ENCODE measurements at regions not wholly inside any gene's neighbourhood (a gene's known extent, or its start where the extent isn't known, plus 50 kb on each side); places are given as distances from the start of the nearest gene placed in this dataset.

DNA sequence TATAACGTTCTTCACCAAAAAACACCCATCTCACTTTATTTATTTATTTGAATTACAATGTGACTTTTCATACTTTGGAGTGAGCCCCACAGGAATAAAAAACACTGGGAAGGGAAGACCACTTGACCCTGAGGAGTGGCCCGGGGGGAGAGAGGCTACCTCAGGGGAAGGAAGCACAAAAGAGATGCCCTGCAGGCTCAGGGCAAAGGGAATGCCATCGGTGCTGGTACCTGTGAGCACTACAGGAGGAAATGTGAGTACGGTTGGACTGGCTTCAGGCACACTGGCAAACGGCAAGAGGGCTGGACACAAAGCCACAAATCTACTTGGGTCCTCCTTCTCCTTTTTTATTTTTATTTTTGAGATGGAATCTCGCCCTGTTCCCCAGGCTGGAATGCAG is 363.9 kb upstream of the KLF4 start:
- no peak for TF ChIP-seq RAD21 (IDR thresholded peaks at IDR 0.05)
- TF ChIP-seq, protein P1, sequence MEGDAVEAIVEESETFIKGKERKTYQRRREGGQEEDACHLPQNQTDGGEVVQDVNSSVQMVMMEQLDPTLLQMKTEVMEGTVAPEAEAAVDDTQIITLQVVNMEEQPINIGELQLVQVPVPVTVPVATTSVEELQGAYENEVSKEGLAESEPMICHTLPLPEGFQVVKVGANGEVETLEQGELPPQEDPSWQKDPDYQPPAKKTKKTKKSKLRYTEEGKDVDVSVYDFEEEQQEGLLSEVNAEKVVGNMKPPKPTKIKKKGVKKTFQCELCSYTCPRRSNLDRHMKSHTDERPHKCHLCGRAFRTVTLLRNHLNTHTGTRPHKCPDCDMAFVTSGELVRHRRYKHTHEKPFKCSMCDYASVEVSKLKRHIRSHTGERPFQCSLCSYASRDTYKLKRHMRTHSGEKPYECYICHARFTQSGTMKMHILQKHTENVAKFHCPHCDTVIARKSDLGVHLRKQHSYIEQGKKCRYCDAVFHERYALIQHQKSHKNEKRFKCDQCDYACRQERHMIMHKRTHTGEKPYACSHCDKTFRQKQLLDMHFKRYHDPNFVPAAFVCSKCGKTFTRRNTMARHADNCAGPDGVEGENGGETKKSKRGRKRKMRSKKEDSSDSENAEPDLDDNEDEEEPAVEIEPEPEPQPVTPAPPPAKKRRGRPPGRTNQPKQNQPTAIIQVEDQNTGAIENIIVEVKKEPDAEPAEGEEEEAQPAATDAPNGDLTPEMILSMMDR (IDR thresholded peaks at IDR 0.05; ENCODE audit: low read depth, low read length, missing input control), result no peak
- no peak for TF ChIP-seq SP1 (IDR thresholded peaks at IDR 0.05)
- TF ChIP-seq, protein P2, sequence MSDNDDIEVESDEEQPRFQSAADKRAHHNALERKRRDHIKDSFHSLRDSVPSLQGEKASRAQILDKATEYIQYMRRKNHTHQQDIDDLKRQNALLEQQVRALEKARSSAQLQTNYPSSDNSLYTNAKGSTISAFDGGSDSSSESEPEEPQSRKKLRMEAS (IDR thresholded peaks at IDR 0.05), result no peak
- TF ChIP-seq, protein P3, sequence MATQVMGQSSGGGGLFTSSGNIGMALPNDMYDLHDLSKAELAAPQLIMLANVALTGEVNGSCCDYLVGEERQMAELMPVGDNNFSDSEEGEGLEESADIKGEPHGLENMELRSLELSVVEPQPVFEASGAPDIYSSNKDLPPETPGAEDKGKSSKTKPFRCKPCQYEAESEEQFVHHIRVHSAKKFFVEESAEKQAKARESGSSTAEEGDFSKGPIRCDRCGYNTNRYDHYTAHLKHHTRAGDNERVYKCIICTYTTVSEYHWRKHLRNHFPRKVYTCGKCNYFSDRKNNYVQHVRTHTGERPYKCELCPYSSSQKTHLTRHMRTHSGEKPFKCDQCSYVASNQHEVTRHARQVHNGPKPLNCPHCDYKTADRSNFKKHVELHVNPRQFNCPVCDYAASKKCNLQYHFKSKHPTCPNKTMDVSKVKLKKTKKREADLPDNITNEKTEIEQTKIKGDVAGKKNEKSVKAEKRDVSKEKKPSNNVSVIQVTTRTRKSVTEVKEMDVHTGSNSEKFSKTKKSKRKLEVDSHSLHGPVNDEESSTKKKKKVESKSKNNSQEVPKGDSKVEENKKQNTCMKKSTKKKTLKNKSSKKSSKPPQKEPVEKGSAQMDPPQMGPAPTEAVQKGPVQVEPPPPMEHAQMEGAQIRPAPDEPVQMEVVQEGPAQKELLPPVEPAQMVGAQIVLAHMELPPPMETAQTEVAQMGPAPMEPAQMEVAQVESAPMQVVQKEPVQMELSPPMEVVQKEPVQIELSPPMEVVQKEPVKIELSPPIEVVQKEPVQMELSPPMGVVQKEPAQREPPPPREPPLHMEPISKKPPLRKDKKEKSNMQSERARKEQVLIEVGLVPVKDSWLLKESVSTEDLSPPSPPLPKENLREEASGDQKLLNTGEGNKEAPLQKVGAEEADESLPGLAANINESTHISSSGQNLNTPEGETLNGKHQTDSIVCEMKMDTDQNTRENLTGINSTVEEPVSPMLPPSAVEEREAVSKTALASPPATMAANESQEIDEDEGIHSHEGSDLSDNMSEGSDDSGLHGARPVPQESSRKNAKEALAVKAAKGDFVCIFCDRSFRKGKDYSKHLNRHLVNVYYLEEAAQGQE (IDR thresholded peaks at IDR 0.05), result no peak
- TF ChIP-seq, protein P4, sequence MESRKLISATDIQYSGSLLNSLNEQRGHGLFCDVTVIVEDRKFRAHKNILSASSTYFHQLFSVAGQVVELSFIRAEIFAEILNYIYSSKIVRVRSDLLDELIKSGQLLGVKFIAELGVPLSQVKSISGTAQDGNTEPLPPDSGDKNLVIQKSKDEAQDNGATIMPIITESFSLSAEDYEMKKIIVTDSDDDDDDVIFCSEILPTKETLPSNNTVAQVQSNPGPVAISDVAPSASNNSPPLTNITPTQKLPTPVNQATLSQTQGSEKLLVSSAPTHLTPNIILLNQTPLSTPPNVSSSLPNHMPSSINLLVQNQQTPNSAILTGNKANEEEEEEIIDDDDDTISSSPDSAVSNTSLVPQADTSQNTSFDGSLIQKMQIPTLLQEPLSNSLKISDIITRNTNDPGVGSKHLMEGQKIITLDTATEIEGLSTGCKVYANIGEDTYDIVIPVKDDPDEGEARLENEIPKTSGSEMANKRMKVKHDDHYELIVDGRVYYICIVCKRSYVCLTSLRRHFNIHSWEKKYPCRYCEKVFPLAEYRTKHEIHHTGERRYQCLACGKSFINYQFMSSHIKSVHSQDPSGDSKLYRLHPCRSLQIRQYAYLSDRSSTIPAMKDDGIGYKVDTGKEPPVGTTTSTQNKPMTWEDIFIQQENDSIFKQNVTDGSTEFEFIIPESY (IDR thresholded peaks at IDR 0.05), result no peak
